ENCODE measurements at regions not wholly inside any gene's neighbourhood (a gene's known extent, or its start where the extent isn't known, plus 50 kb on each side); places are given as distances from the start of the nearest gene placed in this dataset.
"Not testable (repeated sequence)": the region's sequence is repeated elsewhere in the genome, so short reads cannot be mapped to it uniquely, and the experiment has no call there.

- no peak for DNase-seq
These were observed 55.9 kb downstream of the BHLHE40 start for GRCh38 chr3:5035113-5035512.

GRCh38 chr3:5035692-5036391 is 56.6 kb downstream of the BHLHE40 start:
- no peak for DNase-seq

- no peak for DNase-seq
These were observed 57.1 kb downstream of the BHLHE40 start for GRCh38 chr3:5036392-5036766.

- peak in 1 of 2 experiments; percentile 10 for DNase-seq
These were observed 57.6 kb downstream of the BHLHE40 start for GRCh38 chr3:5036858-5037257.

- no peak for DNase-seq
These were observed 60.3 kb downstream of the BHLHE40 start for GRCh38 chr3:5039585-5039984.

GRCh38 chr3:5041315-5041714 is 62.1 kb downstream of the BHLHE40 start:
- no peak for DNase-seq

- no peak for DNase-seq
These were observed 66.7 kb downstream of the BHLHE40 start for GRCh38 chr3:5045961-5046360.

- no peak for DNase-seq
These were observed 68.7 kb downstream of the BHLHE40 start for GRCh38 chr3:5047764-5048419.

- DNase-seq: no peak
These were observed 70.3 kb upstream of the ARL8B start for GRCh38 chr3:5051772-5052171.

- no peak for DNase-seq
These were observed 69.8 kb upstream of the ARL8B start for GRCh38 chr3:5052247-5052646.

- peak in 1 of 2 experiments; percentile 6 for DNase-seq
These were observed 68.9 kb upstream of the ARL8B start for GRCh38 chr3:5053021-5053831.

GRCh38 chr3:5054098-5054497 is 68.0 kb upstream of the ARL8B start:
- DNase-seq: peak; percentile 86 to 89

GRCh38 chr3:5054579-5054978 is 67.5 kb upstream of the ARL8B start:
- not testable (repeated sequence) for DNase-seq

- peak; percentile 79 to 86 for DNase-seq
These were observed 66.6 kb upstream of the ARL8B start for GRCh38 chr3:5055357-5056110.

GRCh38 chr3:5056111-5056391 is 66.0 kb upstream of the ARL8B start:
- no peak for DNase-seq

GRCh38 chr3:5057272-5057671 is 64.8 kb upstream of the ARL8B start:
- peak in 1 of 2 experiments; percentile 27 for DNase-seq

GRCh38 chr3:5057857-5058324 is 64.2 kb upstream of the ARL8B start:
- DNase-seq: peak; percentile 84 to 94

GRCh38 chr3:5058471-5058951 is 63.6 kb upstream of the ARL8B start:
- DNase-seq: no peak

GRCh38 chr3:5059782-5060181 is 62.3 kb upstream of the ARL8B start:
- no peak for DNase-seq

GRCh38 chr3:5061218-5061569 is 60.9 kb upstream of the ARL8B start:
- no peak for DNase-seq

GRCh38 chr3:5063724-5064123 is 58.4 kb upstream of the ARL8B start:
- no peak for DNase-seq

- no peak for DNase-seq
These were observed 53.5 kb upstream of the ARL8B start for GRCh38 chr3:5068531-5069050.

GRCh38 chr3:5069627-5070026 is 52.5 kb upstream of the ARL8B start:
- no peak for DNase-seq
